Osteoblast (primary cell): ENCODE measurements at regions not wholly inside any gene's neighbourhood (a gene's known extent, or its start where the extent isn't known, plus 50 kb on each side); places are given as distances from the start of the nearest gene placed in this dataset.

Source experiments
- DNase-seq: peaks from one replicate; pipeline ENCODE4 v3.0.0; 2011; ENCODE audit warnings: low spot score, mixed read lengths; ENCODE audit not compliant: insufficient read length; ENCODE audit errors: missing footprints
- H2AFZ ChIP-seq: 2 replicates; pipeline ENCODE4 v1.6.0; 2011; ENCODE audit warnings: mild to moderate bottlenecking, low read length
- H3K27ac ChIP-seq: 2 replicates; pipeline ENCODE4 v1.5.1; 2011; ENCODE audit warnings: mild to moderate bottlenecking, low read depth, low read length, moderate library complexity
- H3K27me3 ChIP-seq: 2 replicates; pipeline ENCODE4 v1.6.0; 2012; ENCODE audit warnings: mild to moderate bottlenecking, control low read depth, inconsistent platforms, low read length, moderate library complexity; ENCODE audit not compliant: insufficient read depth
- H3K36me3 ChIP-seq: 2 replicates; pipeline ENCODE4 v1.5.1; 2011; ENCODE audit warnings: mild to moderate bottlenecking, low read length, control low read depth, moderate library complexity; ENCODE audit not compliant: insufficient read depth
- H3K4me1 ChIP-seq: 2 replicates; pipeline ENCODE4 v1.5.1; 2011; ENCODE audit warnings: mild to moderate bottlenecking, low read length, control low read depth, moderate library complexity; ENCODE audit not compliant: insufficient read depth
- H3K4me2 ChIP-seq: 2 replicates; pipeline ENCODE4 v1.6.0; 2011; ENCODE audit warnings: mild to moderate bottlenecking, low read length; ENCODE audit not compliant: insufficient read depth
- H3K4me3 ChIP-seq: fragments of 200-600 bp; sonication (generic); 3 replicates; pipeline ENCODE4 v1.5.1; 2012; ENCODE audit warnings: mild to moderate bottlenecking, low read length, inconsistent platforms; ENCODE audit not compliant: insufficient read depth
- H3K79me2 ChIP-seq: 2 replicates; pipeline ENCODE4 v1.6.0; 2012; ENCODE audit warnings: mild to moderate bottlenecking, low read length, control low read depth, inconsistent platforms; ENCODE audit not compliant: insufficient read depth
- H3K9me3 ChIP-seq: 2 replicates; pipeline ENCODE4 v1.5.1; 2011; ENCODE audit warnings: low read depth, low read length, control low read depth
- H4K20me1 ChIP-seq: 2 replicates; pipeline ENCODE4 v1.6.0; 2012; ENCODE audit warnings: mild to moderate bottlenecking, low read length, control low read depth; ENCODE audit not compliant: insufficient read depth
- TF ChIP-seq, protein P1 (sequence below): IDR thresholded peaks from 2 replicates; pipeline ENCODE4 v1.5.1; 2011; ENCODE audit warnings: mild to moderate bottlenecking, low read depth, low read length, moderate library complexity; ENCODE audit errors: extremely low read depth

- Histone ChIP-seq H3K4me3 (no peak overlapping the region), H3K79me2 (no peaks in the 10 kb centered on the region), H3K36me3 (no peaks in the 10 kb centered on the region), H3K4me1 (peaks cover 6% of the 10 kb centered on the region), H3K27me3 (no peaks in the 10 kb centered on the region), H3K27ac (no peak overlapping the region), H3K4me2 (peak overlapping the region; percentile 26), H3K9me3 (no peaks in the 10 kb centered on the region), H2AFZ (no peak overlapping the region), H4K20me1 (no peaks in the 10 kb centered on the region)
- no peak for DNase-seq
- TF ChIP-seq, protein P1, sequence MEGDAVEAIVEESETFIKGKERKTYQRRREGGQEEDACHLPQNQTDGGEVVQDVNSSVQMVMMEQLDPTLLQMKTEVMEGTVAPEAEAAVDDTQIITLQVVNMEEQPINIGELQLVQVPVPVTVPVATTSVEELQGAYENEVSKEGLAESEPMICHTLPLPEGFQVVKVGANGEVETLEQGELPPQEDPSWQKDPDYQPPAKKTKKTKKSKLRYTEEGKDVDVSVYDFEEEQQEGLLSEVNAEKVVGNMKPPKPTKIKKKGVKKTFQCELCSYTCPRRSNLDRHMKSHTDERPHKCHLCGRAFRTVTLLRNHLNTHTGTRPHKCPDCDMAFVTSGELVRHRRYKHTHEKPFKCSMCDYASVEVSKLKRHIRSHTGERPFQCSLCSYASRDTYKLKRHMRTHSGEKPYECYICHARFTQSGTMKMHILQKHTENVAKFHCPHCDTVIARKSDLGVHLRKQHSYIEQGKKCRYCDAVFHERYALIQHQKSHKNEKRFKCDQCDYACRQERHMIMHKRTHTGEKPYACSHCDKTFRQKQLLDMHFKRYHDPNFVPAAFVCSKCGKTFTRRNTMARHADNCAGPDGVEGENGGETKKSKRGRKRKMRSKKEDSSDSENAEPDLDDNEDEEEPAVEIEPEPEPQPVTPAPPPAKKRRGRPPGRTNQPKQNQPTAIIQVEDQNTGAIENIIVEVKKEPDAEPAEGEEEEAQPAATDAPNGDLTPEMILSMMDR = peak; percentile 53
Measured at GRCh38 chr16:54538276-54538675, 251.7 kb upstream of the IRX3 start.

DNA sequence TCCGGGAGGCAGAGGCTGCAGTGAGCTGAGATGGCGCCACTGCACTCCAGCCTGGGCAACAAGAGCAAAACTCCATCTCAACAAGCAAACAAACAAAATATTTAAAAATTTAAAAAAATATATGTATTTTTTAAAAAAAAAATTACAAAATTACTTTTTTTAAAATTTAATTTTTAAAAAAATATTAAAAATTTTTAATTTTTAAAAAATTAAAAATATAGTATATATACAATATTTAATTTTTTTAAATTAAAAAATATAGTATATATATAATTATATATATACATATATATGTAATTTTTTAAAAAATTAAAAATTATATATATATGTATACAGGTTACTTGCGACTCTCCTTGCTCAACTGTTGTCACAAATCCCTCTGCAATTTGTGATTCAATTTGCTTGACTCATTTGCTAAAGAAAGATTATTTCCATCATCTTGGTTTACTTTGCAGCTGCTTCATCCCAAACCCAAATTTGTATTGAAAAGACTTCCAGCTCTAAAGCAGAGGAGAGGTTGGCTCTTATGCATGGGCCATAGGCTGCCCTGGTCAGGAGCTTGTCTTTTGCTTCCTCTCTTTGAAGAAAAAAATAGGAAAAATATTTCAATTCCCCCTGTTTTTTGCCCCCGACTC, 247.4 kb upstream of the IRX3 start:
- no peak overlapping the region for H3K4me3 ChIP-seq
- no peak for DNase-seq
- H3K36me3 ChIP-seq = no peaks in the 10 kb centered on the region

DNA sequence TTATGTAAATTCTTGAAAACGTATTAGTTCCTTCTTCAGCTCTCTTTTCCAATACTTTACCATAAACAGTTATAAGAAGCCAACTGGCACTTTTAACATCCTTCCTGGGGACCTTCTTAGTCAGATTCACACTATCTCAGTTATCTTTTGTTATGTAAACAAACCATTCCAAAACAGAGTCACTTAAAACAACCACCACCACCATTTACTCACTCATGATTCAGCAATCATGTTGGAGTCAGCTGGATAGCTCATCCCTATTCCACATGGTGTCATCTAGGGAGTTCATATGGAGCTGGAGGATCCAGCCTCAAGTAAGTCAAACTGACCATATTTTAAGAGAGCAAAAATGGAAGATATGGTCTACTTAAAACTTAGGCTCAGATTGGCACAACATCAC, 240.3 kb upstream of the IRX3 start:
- H3K79me2 ChIP-seq = no peaks in the 10 kb centered on the region
- no peaks in the 10 kb centered on the region for H3K36me3 ChIP-seq
- H3K4me1 ChIP-seq = peaks cover 5% of the 10 kb centered on the region
- no peak overlapping the region for H3K4me3 ChIP-seq
- H2AFZ ChIP-seq = no peak overlapping the region
- peak overlapping the region; percentile 30 for H3K27ac ChIP-seq
- peaks cover 4% of the 10 kb centered on the region for H3K9me3 ChIP-seq
- TF ChIP-seq, protein P1 = no peak
- no peak overlapping the region for H3K4me2 ChIP-seq
- no peaks in the 10 kb centered on the region for H3K27me3 ChIP-seq
- H4K20me1 ChIP-seq = no peaks in the 10 kb centered on the region
- no peak for DNase-seq

More for the DNA sequence above, 247.4 kb upstream of the IRX3 start:
- Histone ChIP-seq H3K79me2 (no peaks in the 10 kb centered on the region), H3K27me3 (no peaks in the 10 kb centered on the region), H3K4me2 (no peak overlapping the region), H4K20me1 (no peaks in the 10 kb centered on the region), H3K9me3 (no peaks in the 10 kb centered on the region), H3K4me1 (peaks cover 6% of the 10 kb centered on the region), H3K27ac (no peak overlapping the region), H2AFZ (no peak overlapping the region)
- TF ChIP-seq, protein P1 = no peak

- no peak overlapping the region for H3K27ac ChIP-seq
- H3K27me3 ChIP-seq = no peaks in the 10 kb centered on the region
- peaks cover 5% of the 10 kb centered on the region for H3K4me1 ChIP-seq
- H3K4me3 ChIP-seq = no peak overlapping the region
- no peaks in the 10 kb centered on the region for H3K79me2 ChIP-seq
- H4K20me1 ChIP-seq = no peaks in the 10 kb centered on the region
- no peak for DNase-seq
- no peaks in the 10 kb centered on the region for H3K36me3 ChIP-seq
- TF ChIP-seq, protein P1 = no peak
- no peak overlapping the region for H2AFZ ChIP-seq
- peaks cover 4% of the 10 kb centered on the region for H3K9me3 ChIP-seq
- no peak overlapping the region for H3K4me2 ChIP-seq
Measured at GRCh38 chr16:54526087-54526486, 239.5 kb upstream of the IRX3 start.
